NB4 (cell line): ENCODE measurements at regions not wholly inside any gene's neighbourhood (a gene's known extent, or its start where the extent isn't known, plus 50 kb on each side); places are given as distances from the start of the nearest gene placed in this dataset.

Source experiments
- CTCF ChIP-seq: IDR thresholded peaks from one replicate; pipeline ENCODE4 v1.5.1; 2012; ENCODE audit warnings: low read depth, low read length
- MYC ChIP-seq: IDR thresholded peaks from 2 replicates; pipeline ENCODE4 v1.6.1; 2011; ENCODE audit warnings: low read depth, low read length
- POLR2A ChIP-seq: IDR thresholded peaks from 2 replicates; pipeline ENCODE4 v1.6.1; 2011; ENCODE audit warnings: mild to moderate bottlenecking; ENCODE audit not compliant: insufficient read length; ENCODE audit errors: extremely low read depth
- TF ChIP-seq, protein P1 (sequence below): IDR thresholded peaks from 2 replicates; pipeline ENCODE4 v1.6.1; 2011; ENCODE audit warnings: low read depth, low read length

GRCh38 chr10:55227967-55228366, 426.9 kb upstream of the PCDH15 start:
- TF ChIP-seq CTCF, result no peak
- TF ChIP-seq POLR2A, result no peak
- TF ChIP-seq, protein P1, sequence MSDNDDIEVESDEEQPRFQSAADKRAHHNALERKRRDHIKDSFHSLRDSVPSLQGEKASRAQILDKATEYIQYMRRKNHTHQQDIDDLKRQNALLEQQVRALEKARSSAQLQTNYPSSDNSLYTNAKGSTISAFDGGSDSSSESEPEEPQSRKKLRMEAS, result no peak
- TF ChIP-seq MYC, result no peak
